ENCODE measurements at regions not wholly inside any gene's neighbourhood (a gene's known extent, or its start where the extent isn't known, plus 50 kb on each side); places are given as distances from the start of the nearest gene placed in this dataset.
A peak's percentile ranks its signal among the peaks of the same experiment; 100 is the strongest.

DNA sequence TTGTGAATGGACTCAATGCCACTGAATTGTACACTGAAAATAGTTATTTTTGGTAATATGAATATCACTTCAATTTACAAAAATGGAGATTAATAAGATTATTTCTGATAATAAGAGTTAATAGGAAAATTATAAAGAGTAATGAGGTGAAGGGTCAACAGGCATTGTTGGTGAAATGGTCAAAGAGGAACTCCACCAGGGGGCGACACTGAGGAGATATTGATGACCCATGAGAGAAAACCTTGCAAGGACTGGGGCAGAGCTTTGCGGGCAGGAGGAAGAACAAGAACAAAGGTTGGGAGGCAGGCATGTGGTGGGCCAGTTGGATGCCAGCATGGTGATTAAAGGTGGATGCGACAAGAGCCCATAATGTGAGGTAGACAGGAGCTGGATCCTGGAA lies 74.0 kb upstream of the XYLT1 start:
- POLR2A ChIA-PET: no interaction called here
- H4K20me1 ChIP-seq (ENCODE audit: insufficient read depth, low read length): no peaks in the 10 kb centered on the region
- no peak for TF ChIP-seq RXRB (CRISPR knock-in tag; IDR thresholded peaks at IDR 0.05; ENCODE audit: borderline replicate concordance)
- TF ChIP-seq, protein P1, sequence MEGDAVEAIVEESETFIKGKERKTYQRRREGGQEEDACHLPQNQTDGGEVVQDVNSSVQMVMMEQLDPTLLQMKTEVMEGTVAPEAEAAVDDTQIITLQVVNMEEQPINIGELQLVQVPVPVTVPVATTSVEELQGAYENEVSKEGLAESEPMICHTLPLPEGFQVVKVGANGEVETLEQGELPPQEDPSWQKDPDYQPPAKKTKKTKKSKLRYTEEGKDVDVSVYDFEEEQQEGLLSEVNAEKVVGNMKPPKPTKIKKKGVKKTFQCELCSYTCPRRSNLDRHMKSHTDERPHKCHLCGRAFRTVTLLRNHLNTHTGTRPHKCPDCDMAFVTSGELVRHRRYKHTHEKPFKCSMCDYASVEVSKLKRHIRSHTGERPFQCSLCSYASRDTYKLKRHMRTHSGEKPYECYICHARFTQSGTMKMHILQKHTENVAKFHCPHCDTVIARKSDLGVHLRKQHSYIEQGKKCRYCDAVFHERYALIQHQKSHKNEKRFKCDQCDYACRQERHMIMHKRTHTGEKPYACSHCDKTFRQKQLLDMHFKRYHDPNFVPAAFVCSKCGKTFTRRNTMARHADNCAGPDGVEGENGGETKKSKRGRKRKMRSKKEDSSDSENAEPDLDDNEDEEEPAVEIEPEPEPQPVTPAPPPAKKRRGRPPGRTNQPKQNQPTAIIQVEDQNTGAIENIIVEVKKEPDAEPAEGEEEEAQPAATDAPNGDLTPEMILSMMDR (CRISPR knock-in tag; IDR thresholded peaks at IDR 0.05): peak; percentile 25
- TF ChIP-seq PPARG (CRISPR knock-in tag; conservative IDR thresholded peaks at IDR 0.05): peak; percentile 49
- H3K79me2 ChIP-seq (ENCODE audit: insufficient read depth, low read length): no peaks in the 10 kb centered on the region
- H3K4me3 ChIP-seq (replicated peaks in 1 of 3; ENCODE audit: insufficient read depth in 1 of 3, low read depth in 2 of 3, low read length in 3 of 3): no peak overlapping the region
- in situ Hi-C loops (cut with HindIII; ENCODE audit: extremely low pct_ligation_motif_present, low pct_unique_long_range_greater_than_20kb): no loop called here
- no TSS peak for BruUV-seq (replicated peaks)
- H3K9ac ChIP-seq (ENCODE audit: insufficient read depth, low read depth, low read length): no peak overlapping the region
- 40% methylated on average over 3 of the region's 3 CpGs for WGBS (ENCODE audit: low lambda C conversion rate)
- no peaks in the 10 kb centered on the region for H3K36me3 ChIP-seq (replicated peaks in 1 of 2; ENCODE audit: control insufficient read depth in 1 of 2, insufficient read depth in 2 of 2, low read length in 2 of 2)
- no peaks in the 10 kb centered on the region for H3K4me1 ChIP-seq (ENCODE audit: insufficient read depth, low read length)
- no peak for ATAC-seq
- CTCF ChIA-PET (ENCODE audit: low intra/inter-chr PET ratio, low total read pairs): no interaction called here
- no peak for DNase-seq (ENCODE audit: low spot score)
- no peak overlapping the region for H2AFZ ChIP-seq (ENCODE audit: low read length)
- H3K27ac ChIP-seq (ENCODE audit: extremely low read length, insufficient read depth, low read length): no peak overlapping the region
- no peaks in the 10 kb centered on the region for H3K9me3 ChIP-seq (ENCODE audit: low read length)
- H3K27me3 ChIP-seq (ENCODE audit: control insufficient read depth in 1 of 2, insufficient read depth in 2 of 2, low read length in 2 of 2): no peaks in the 10 kb centered on the region
- intact Hi-C loops (cut with micrococcal nuclease; ENCODE audit: unreplicated experiment): no loop called here
- H3K4me2 ChIP-seq (ENCODE audit: low read depth, low read length): no peak overlapping the region
- no peak for FAIRE-seq

DNA sequence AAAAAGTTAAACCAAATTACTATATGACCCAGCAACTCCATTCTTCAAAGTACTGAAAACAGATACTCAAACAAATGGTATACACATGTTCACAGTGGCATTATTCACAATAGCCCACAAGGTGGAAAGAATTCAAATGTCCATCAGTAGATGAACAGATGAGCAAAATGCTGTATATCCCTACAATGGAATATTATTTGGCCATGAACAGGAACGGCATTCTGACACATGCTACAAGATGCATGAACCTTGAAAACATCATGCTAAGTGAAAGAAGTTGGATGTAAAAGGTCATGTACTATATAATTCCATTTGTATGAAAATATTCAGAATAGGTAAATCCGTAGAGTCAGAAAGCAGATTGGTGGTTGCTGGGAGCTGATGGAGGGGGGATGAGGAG lies 73.5 kb upstream of the XYLT1 start:
- no TSS peak for BruUV-seq (replicated peaks)
- Histone ChIP-seq H3K27ac (ENCODE audit: extremely low read length, insufficient read depth, low read length) (no peak overlapping the region), H3K79me2 (ENCODE audit: insufficient read depth, low read length) (no peaks in the 10 kb centered on the region), H3K27me3 (ENCODE audit: control insufficient read depth in 1 of 2, insufficient read depth in 2 of 2, low read length in 2 of 2) (no peaks in the 10 kb centered on the region), H3K9me3 (ENCODE audit: low read length) (no peaks in the 10 kb centered on the region), H3K4me3 (replicated peaks in 1 of 3; ENCODE audit: insufficient read depth in 1 of 3, low read depth in 2 of 3, low read length in 3 of 3) (no peak overlapping the region), H3K36me3 (replicated peaks in 1 of 2; ENCODE audit: control insufficient read depth in 1 of 2, insufficient read depth in 2 of 2, low read length in 2 of 2) (no peaks in the 10 kb centered on the region), H2AFZ (ENCODE audit: low read length) (no peak overlapping the region), H4K20me1 (ENCODE audit: insufficient read depth, low read length) (no peaks in the 10 kb centered on the region), H3K4me2 (ENCODE audit: low read depth, low read length) (no peak overlapping the region), H3K4me1 (ENCODE audit: insufficient read depth, low read length) (no peaks in the 10 kb centered on the region), H3K9ac (ENCODE audit: insufficient read depth, low read depth, low read length) (no peak overlapping the region)
- FAIRE-seq: no peak
- in situ Hi-C loops (cut with HindIII; ENCODE audit: extremely low pct_ligation_motif_present, low pct_unique_long_range_greater_than_20kb) (no loop called here), intact Hi-C loops (cut with micrococcal nuclease; ENCODE audit: unreplicated experiment) (no loop called here)
- WGBS (ENCODE audit: low lambda C conversion rate): 49% methylated on average over 2 of the region's 2 CpGs
- ChIA-PET POLR2A (no interaction called here), CTCF (ENCODE audit: low intra/inter-chr PET ratio, low total read pairs) (no interaction called here)
- no peak for ATAC-seq
- DNase-seq (ENCODE audit: low spot score): no peak
- TF ChIP-seq, protein P2, sequence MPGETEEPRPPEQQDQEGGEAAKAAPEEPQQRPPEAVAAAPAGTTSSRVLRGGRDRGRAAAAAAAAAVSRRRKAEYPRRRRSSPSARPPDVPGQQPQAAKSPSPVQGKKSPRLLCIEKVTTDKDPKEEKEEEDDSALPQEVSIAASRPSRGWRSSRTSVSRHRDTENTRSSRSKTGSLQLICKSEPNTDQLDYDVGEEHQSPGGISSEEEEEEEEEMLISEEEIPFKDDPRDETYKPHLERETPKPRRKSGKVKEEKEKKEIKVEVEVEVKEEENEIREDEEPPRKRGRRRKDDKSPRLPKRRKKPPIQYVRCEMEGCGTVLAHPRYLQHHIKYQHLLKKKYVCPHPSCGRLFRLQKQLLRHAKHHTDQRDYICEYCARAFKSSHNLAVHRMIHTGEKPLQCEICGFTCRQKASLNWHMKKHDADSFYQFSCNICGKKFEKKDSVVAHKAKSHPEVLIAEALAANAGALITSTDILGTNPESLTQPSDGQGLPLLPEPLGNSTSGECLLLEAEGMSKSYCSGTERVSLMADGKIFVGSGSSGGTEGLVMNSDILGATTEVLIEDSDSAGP (CRISPR knock-in tag; IDR thresholded peaks at IDR 0.05; ENCODE audit: borderline replicate concordance): no peak
- TF ChIP-seq HOXA7 (CRISPR knock-in tag; IDR thresholded peaks at IDR 0.05) (no peak), HOXA9 (CRISPR knock-in tag; IDR thresholded peaks at IDR 0.05; ENCODE audit: borderline replicate concordance) (no peak)

Measured in HepG2 (cell line).